C4-2B (cell line): ENCODE measurements at regions not wholly inside any gene's neighbourhood (a gene's known extent, or its start where the extent isn't known, plus 50 kb on each side); places are given as distances from the start of the nearest gene placed in this dataset.

Source experiments
- CTCF ChIP-seq: fragments of 450-650 bp; conservative IDR thresholded peaks from 2 replicates; pipeline ENCODE4 v1.5.1; 2017; ENCODE audit warnings: mild to moderate bottlenecking
- ZFX ChIP-seq: fragments of 450-650 bp; IDR thresholded peaks from 2 replicates; pipeline ENCODE4 v1.6.1; 2017

DNA sequence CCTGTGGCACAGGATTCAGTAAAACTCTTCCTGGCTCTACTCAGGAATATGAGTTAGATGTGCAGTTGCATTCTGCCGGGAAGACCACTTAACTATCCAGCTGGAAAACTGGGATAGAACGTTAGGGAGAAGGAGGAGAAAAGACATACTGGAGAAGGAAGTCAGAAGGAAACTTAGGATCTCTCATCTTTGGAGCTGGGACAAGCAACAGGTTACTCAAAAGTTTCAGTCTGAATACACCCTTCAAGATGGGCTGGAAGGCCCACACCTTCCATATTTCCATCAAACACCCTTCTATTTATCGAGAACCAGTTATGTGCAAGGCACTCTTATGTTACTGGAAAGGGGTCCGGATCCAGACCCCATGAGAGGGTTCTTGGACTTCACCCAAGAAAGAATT is 440.4 kb upstream of the NRP1 start:
- TF ChIP-seq CTCF (no peak), ZFX (no peak)
